HCT116 (cell line): ENCODE measurements at regions not wholly inside any gene's neighbourhood (a gene's known extent, or its start where the extent isn't known, plus 50 kb on each side); places are given as distances from the start of the nearest gene placed in this dataset.

ENCODE experiments used
- ATAC-seq: fragments of 200-7000 bp; cut with Tn5 transposase; 2 replicates; pipeline ENCODE4 v1.9.1; 2020; ENCODE audit warnings: mild to moderate bottlenecking, moderate library complexity
- BruUV-seq: library from RNA; stranded (reverse); fragments of 400-500 nt; replicated peaks from 2 replicates; lab custom pipeline; 2021; lab: Mats Ljungman, UMichigan
- CTCF ChIA-PET: fragments of 300-600 bp; sonication (Branson Sonifier 250); formaldehyde crosslinking; loops from one replicate; lab custom pipeline; 2021; ENCODE audit warnings: antibody characterized with exemption; lab: Charles Lee
- POLR2A ChIA-PET: fragments of 300-600, 350-600 bp; sonication (Branson Sonifier 250); formaldehyde crosslinking; loops from one replicate; lab custom pipeline; 2021; ENCODE audit warnings: antibody characterized with exemption; lab: Charles Lee
- RAD21 ChIA-PET, 2 experiments: fragments of 300-600 bp; sonication (Branson Sonifier 250); formaldehyde crosslinking; loops; one replicate each; lab custom pipeline; 2023; ENCODE audit warnings: low total read pairs in 2 of 2; ENCODE audit not compliant: uncharacterized antibody in 2 of 2, unreplicated experiment in 2 of 2, low non-redundant PET in 1 of 2; lab: Charles Lee
- DNase-seq: peaks from one replicate; pipeline ENCODE4 v3.0.0-alpha.2; 2010; ENCODE audit warnings: low read depth, low spot score
- H2AFZ ChIP-seq: fragments of 200-600 bp; shearing (Covaris generic), sonication (generic); 2 replicates; pipeline ENCODE4 v1.6.1; 2017; ENCODE audit warnings: low read depth, mixed run types, mixed read lengths, antibody characterized with exemption, low read length; ENCODE audit not compliant: poor library complexity, severe bottlenecking
- H3K27ac ChIP-seq: 2 replicates; pipeline ENCODE4 v1.5.1; 2012; ENCODE audit warnings: low read depth, low read length
- H3K27me3 ChIP-seq: fragments of 200-600 bp; sonication (generic); 2 replicates; pipeline ENCODE4 v1.6.1; 2016; ENCODE audit warnings: mixed run types, low read length, mixed read lengths; ENCODE audit not compliant: insufficient read depth
- H3K36me3 ChIP-seq, 2 experiments: fragments of 200-500 bp in 1 of 2; fragments of 200-600 bp in 1 of 2; sonication (Bioruptor generic) in 1 of 2; sonication (generic) in 1 of 2; 2 replicates each; pipeline versions ENCODE4 v1.5.1 to v1.6.1; 2014 to 2016; ENCODE audit warnings: low read length in 2 of 2, inconsistent platforms in 1 of 2, mixed read lengths in 1 of 2, mixed run types in 1 of 2; ENCODE audit not compliant: insufficient read depth in 2 of 2, control insufficient read depth in 1 of 2
- H3K4me1 ChIP-seq, 2 experiments: fragments of 200-600 bp in 1 of 2; sonication (generic) in 1 of 2; 2 replicates each; pipeline versions ENCODE4 v1.5.1 to v1.6.1; 2012 to 2017; ENCODE audit warnings: low read length in 2 of 2, inconsistent platforms in 1 of 2, mild to moderate bottlenecking in 1 of 2, mixed read lengths in 1 of 2, mixed run types in 1 of 2, moderate library complexity in 1 of 2; ENCODE audit not compliant: insufficient read depth in 2 of 2, control insufficient read depth in 1 of 2
- H3K4me2 ChIP-seq: fragments of 200-600 bp; sonication (generic); 2 replicates; pipeline ENCODE4 v1.6.1; 2017; ENCODE audit warnings: mixed run types, low read length, mixed read lengths
- H3K4me3 ChIP-seq, 2 experiments: fragments of 200-600 bp in 1 of 2; sonication (generic) in 1 of 2; replicated peaks in 1 of 2; 2 replicates each; pipeline ENCODE4 v1.5.1; 2011 to 2016; ENCODE audit warnings: low read length in 2 of 2, control low read depth in 1 of 2, low read depth in 1 of 2, mild to moderate bottlenecking in 1 of 2, mixed read lengths in 1 of 2, mixed run types in 1 of 2
- H3K79me2 ChIP-seq: fragments of 200-600 bp; sonication (generic); 2 replicates; pipeline ENCODE4 v1.6.1; 2017; ENCODE audit warnings: mild to moderate bottlenecking, mixed run types, low read length, moderate library complexity, mixed read lengths; ENCODE audit not compliant: insufficient read depth
- H3K9ac ChIP-seq: fragments of 200-600 bp; sonication (generic); 2 replicates; pipeline ENCODE4 v1.6.1; 2016; ENCODE audit warnings: low read length, mixed read lengths
- H3K9me2 ChIP-seq: fragments of 200-600 bp; sonication (generic), shearing (Covaris generic); 2 replicates; pipeline ENCODE4 v1.6.1; 2017; ENCODE audit warnings: mixed run types, mild to moderate bottlenecking, moderate library complexity; ENCODE audit not compliant: insufficient read depth
- H3K9me3 ChIP-seq, 2 experiments: fragments of 200-500 bp in 1 of 2; fragments of 200-600 bp in 1 of 2; sonication (Bioruptor generic) in 1 of 2; sonication (generic) in 1 of 2; 2 replicates each; pipeline ENCODE4 v1.6.1; 2014 to 2017; ENCODE audit warnings: low read length in 2 of 2, mixed read lengths in 2 of 2, inconsistent platforms in 1 of 2, low read depth in 1 of 2, mild to moderate bottlenecking in 1 of 2, mixed run types in 1 of 2, moderate library complexity in 1 of 2; ENCODE audit not compliant: control insufficient read depth in 1 of 2, insufficient read depth in 1 of 2
- H4K20me1 ChIP-seq: fragments of 200-600 bp; sonication (generic), shearing (Covaris generic); 2 replicates; pipeline ENCODE4 v1.6.1; 2017; ENCODE audit warnings: mixed run types, mild to moderate bottlenecking, moderate library complexity; ENCODE audit not compliant: insufficient read depth
- CBX3 ChIP-seq: IDR thresholded peaks from 2 replicates; pipeline ENCODE4 v1.6.1; 2012; ENCODE audit warnings: low read depth
- EGR1 ChIP-seq: IDR thresholded peaks from 2 replicates; pipeline ENCODE4 v1.6.1; 2012; ENCODE audit warnings: low read depth
- JUND ChIP-seq: IDR thresholded peaks from 2 replicates; pipeline ENCODE4 v1.6.1; 2012
- POLR2A ChIP-seq: IDR thresholded peaks from 2 replicates; pipeline ENCODE4 v1.7.0; 2011; ENCODE audit warnings: borderline replicate concordance; ENCODE audit not compliant: insufficient read depth, insufficient read length; ENCODE audit errors: extremely low read depth
- SIN3A ChIP-seq: IDR thresholded peaks from 2 replicates; pipeline ENCODE4 v1.6.1; 2012; ENCODE audit warnings: low read depth
- SRF ChIP-seq: IDR thresholded peaks from 2 replicates; pipeline ENCODE4 v1.6.1; 2012; ENCODE audit warnings: low read depth
- TCF7L2 ChIP-seq: IDR thresholded peaks from 2 replicates; pipeline ENCODE4 v1.7.0; 2011; ENCODE audit warnings: borderline replicate concordance, inconsistent platforms; ENCODE audit not compliant: insufficient read depth, insufficient read length; ENCODE audit errors: extremely low read depth
- YY1 ChIP-seq: IDR thresholded peaks from 2 replicates; pipeline ENCODE4 v1.6.1; 2011; ENCODE audit warnings: low read length, low read depth, moderate library complexity, mild to moderate bottlenecking; ENCODE audit not compliant: insufficient replicate concordance; ENCODE audit errors: extremely low read depth
- ZNF274 ChIP-seq: fragments of 200-500 bp; sonication (Bioruptor generic); IDR thresholded peaks from 2 replicates; pipeline ENCODE4 v1.6.1; 2014; ENCODE audit warnings: mild to moderate bottlenecking, low read depth, low read length, inconsistent platforms
- intact Hi-C: fragments of 100-400 bp; cut with micrococcal nuclease; formaldehyde crosslinking; loops from 2 replicates; pipeline ENCODE4 v1.10.0; 2022
- TF ChIP-seq, protein P1 (sequence below): IDR thresholded peaks from 2 replicates; pipeline ENCODE4 v1.6.1; 2012; ENCODE audit warnings: low read depth

DNA sequence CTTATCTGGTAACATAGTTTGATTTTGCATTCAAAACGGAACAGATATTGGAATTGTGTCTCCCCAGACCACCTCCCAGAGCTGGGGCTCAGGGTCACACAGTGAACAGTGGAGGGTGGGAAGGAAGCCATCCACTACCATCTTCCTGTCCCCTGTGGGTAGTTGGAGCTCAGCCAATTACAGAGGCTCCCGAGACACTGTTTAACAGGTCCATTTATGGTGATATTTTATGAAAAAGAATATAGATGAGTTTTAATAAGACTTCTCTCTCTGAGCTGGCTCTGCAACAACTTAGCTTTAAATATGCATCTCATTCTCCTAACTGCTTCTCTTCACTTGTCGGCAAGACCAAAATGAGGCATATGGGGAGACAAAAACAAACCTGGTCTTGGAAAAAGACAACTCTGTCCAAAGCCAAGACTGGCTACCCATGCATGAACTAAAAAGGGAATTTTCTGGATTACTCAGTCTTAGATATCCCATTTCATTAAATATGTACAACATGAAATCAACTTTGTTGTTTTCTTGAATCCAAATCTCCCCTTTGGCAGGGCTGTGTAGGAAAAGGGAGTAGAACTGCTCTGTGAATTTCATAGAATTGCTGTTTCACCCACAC, 83.8 kb upstream of the HOXC13 start:
- no peaks in the 10 kb centered on the region for H3K9me2 ChIP-seq
- BruUV-seq, result no TSS peak
- no peaks in the 10 kb centered on the region for H3K36me3 ChIP-seq
- H4K20me1 ChIP-seq, result no peaks in the 10 kb centered on the region
- H3K4me3 ChIP-seq, result no peak overlapping the region
- intact Hi-C loops, result no loop called here
- ATAC-seq (no peak), DNase-seq (no peak)
- no peaks in the 10 kb centered on the region for H3K79me2 ChIP-seq
- TF ChIP-seq JUND (no peak), SIN3A (no peak), SRF (no peak), POLR2A (no peak), YY1 (no peak), CBX3 (no peak), ZNF274 (no peak), EGR1 (no peak), TCF7L2 (no peak)
- TF ChIP-seq, protein P1, sequence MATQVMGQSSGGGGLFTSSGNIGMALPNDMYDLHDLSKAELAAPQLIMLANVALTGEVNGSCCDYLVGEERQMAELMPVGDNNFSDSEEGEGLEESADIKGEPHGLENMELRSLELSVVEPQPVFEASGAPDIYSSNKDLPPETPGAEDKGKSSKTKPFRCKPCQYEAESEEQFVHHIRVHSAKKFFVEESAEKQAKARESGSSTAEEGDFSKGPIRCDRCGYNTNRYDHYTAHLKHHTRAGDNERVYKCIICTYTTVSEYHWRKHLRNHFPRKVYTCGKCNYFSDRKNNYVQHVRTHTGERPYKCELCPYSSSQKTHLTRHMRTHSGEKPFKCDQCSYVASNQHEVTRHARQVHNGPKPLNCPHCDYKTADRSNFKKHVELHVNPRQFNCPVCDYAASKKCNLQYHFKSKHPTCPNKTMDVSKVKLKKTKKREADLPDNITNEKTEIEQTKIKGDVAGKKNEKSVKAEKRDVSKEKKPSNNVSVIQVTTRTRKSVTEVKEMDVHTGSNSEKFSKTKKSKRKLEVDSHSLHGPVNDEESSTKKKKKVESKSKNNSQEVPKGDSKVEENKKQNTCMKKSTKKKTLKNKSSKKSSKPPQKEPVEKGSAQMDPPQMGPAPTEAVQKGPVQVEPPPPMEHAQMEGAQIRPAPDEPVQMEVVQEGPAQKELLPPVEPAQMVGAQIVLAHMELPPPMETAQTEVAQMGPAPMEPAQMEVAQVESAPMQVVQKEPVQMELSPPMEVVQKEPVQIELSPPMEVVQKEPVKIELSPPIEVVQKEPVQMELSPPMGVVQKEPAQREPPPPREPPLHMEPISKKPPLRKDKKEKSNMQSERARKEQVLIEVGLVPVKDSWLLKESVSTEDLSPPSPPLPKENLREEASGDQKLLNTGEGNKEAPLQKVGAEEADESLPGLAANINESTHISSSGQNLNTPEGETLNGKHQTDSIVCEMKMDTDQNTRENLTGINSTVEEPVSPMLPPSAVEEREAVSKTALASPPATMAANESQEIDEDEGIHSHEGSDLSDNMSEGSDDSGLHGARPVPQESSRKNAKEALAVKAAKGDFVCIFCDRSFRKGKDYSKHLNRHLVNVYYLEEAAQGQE, result no peak
- ChIA-PET RAD21 (no interaction called here), POLR2A (no interaction called here), CTCF (no interaction called here)
- H3K9me3 ChIP-seq, result no peaks in the 10 kb centered on the region
- no peak overlapping the region for H3K27ac ChIP-seq
- H3K4me2 ChIP-seq, result no peak overlapping the region
- no peaks in the 10 kb centered on the region for H3K27me3 ChIP-seq
- H2AFZ ChIP-seq, result no peak overlapping the region
- H3K4me1 ChIP-seq, result no peaks in the 10 kb centered on the region
- no peak overlapping the region for H3K9ac ChIP-seq
